HG03432 (cell line): ENCODE measurements at regions not wholly inside any gene's neighbourhood (a gene's known extent, or its start where the extent isn't known, plus 50 kb on each side); places are given as distances from the start of the nearest gene placed in this dataset.

Experiments
- ATAC-seq: cut with Tn5 transposase; IDR thresholded peaks from one replicate; pipeline ENCODE4 v1.9.1; 2021; ENCODE audit warnings: mild to moderate bottlenecking, moderate library complexity; ENCODE audit not compliant: unreplicated experiment

DNA sequence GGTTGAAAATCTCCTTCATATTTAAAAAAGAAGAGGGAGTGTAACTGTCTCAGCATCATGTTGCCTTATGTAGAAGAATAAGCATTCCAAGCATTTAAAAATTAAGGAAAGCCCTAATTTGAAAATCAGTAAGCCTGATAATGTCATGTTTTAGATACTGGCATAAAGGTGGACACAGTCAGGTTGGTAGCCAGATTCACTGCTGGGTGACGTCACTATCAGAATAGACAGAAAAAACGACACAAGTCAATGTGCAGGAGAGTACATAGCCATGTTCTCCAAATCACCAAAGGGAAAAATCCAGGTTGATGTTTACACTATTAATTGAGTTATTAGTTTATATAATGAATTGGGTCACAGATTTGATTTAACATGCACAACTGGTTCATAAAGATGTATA, 50.8 kb upstream of the POU3F2 start:
- ATAC-seq: no peak
